ENCODE measurements at regions not wholly inside any gene's neighbourhood (a gene's known extent, or its start where the extent isn't known, plus 50 kb on each side); places are given as distances from the start of the nearest gene placed in this dataset.

- TF ChIP-seq CTCF (IDR thresholded peaks at IDR 0.05) (no peak), POLR2A (IDR thresholded peaks at IDR 0.05) (no peak), POLR2AphosphoS5 (IDR thresholded peaks at IDR 0.05) (no peak), EP300 (IDR thresholded peaks at IDR 0.05) (no peak)
These were observed 85.1 kb downstream of the STMND1 start for GRCh38 chr6:17186925-17187324.
